ENCODE measurements at regions not wholly inside any gene's neighbourhood (a gene's known extent, or its start where the extent isn't known, plus 50 kb on each side); places are given as distances from the start of the nearest gene placed in this dataset.

- Histone ChIP-seq H3K27ac (no peak overlapping the region), H3K4me3 (no peak overlapping the region), H3K36me3 (no peaks in the 10 kb centered on the region), H3K27me3 (no peaks in the 10 kb centered on the region), H3K9me3 (no peaks in the 10 kb centered on the region), H3K4me1 (no peaks in the 10 kb centered on the region)
- 92 to 94% methylated on average over 2 of the region's 2 CpGs for WGBS, 2 donors (ENCODE audit: low coverage in 1 of 2)
- no peak for ATAC-seq
- TF ChIP-seq, protein P1, sequence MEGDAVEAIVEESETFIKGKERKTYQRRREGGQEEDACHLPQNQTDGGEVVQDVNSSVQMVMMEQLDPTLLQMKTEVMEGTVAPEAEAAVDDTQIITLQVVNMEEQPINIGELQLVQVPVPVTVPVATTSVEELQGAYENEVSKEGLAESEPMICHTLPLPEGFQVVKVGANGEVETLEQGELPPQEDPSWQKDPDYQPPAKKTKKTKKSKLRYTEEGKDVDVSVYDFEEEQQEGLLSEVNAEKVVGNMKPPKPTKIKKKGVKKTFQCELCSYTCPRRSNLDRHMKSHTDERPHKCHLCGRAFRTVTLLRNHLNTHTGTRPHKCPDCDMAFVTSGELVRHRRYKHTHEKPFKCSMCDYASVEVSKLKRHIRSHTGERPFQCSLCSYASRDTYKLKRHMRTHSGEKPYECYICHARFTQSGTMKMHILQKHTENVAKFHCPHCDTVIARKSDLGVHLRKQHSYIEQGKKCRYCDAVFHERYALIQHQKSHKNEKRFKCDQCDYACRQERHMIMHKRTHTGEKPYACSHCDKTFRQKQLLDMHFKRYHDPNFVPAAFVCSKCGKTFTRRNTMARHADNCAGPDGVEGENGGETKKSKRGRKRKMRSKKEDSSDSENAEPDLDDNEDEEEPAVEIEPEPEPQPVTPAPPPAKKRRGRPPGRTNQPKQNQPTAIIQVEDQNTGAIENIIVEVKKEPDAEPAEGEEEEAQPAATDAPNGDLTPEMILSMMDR (IDR thresholded peaks at IDR 0.05): no peak
- no peak for TF ChIP-seq POLR2AphosphoS5 (IDR thresholded peaks at IDR 0.05)
- TF ChIP-seq POLR2A (IDR thresholded peaks at IDR 0.05): no peak
- TF ChIP-seq EP300 (IDR thresholded peaks at IDR 0.05): no peak
These were observed 134.1 kb upstream of the OTX2 start for GRCh38 chr14:56944397-56944796.

- Histone ChIP-seq H3K4me3 (no peak overlapping the region), H3K36me3 (no peaks in the 10 kb centered on the region), H3K27ac (no peak overlapping the region), H3K9me3 (no peaks in the 10 kb centered on the region), H3K4me1 (no peaks in the 10 kb centered on the region), H3K27me3 (no peaks in the 10 kb centered on the region)
- ATAC-seq: no peak
- TF ChIP-seq POLR2AphosphoS5 (IDR thresholded peaks at IDR 0.05) (no peak), POLR2A (IDR thresholded peaks at IDR 0.05) (no peak), EP300 (IDR thresholded peaks at IDR 0.05) (no peak)
- TF ChIP-seq, protein P1 (IDR thresholded peaks at IDR 0.05): no peak
These were observed 123.2 kb upstream of the OTX2 start for GRCh38 chr14:56933446-56933845.

- H3K27ac ChIP-seq: no peak overlapping the region
- TF ChIP-seq POLR2A (IDR thresholded peaks at IDR 0.05) (no peak), EP300 (IDR thresholded peaks at IDR 0.05) (no peak), POLR2AphosphoS5 (IDR thresholded peaks at IDR 0.05) (no peak)
- TF ChIP-seq, protein P1 (IDR thresholded peaks at IDR 0.05): no peak
These were observed 108.7 kb upstream of the OTX2 start for GRCh38 chr14:56918849-56919574.

DNA sequence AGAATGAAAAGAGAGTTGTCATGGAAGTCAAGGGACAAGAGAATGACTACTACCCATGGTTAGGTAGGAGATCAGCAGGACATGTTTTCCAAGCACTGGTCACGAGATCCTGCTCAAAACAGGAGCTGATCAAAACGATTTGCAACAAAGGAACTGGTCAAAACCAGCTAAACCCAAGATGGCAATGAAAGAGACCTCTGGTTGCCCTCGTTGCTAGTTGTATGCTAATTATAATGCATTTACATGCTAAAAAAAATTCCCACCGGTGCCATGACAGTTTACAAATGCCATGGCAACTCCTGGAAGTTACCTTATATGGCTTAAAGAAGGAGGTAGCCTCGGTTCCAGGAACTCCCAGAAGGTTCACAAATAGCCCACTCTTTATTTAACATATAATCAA is 95.0 kb upstream of the OTX2 start:
- Histone ChIP-seq H3K27me3 (peaks cover 6% of the 10 kb centered on the region), H3K4me3 (no peak overlapping the region), H3K36me3 (no peaks in the 10 kb centered on the region), H3K27ac (no peak overlapping the region), H3K9me3 (no peaks in the 10 kb centered on the region), H3K4me1 (no peaks in the 10 kb centered on the region)
- 23 to 43% methylated on average over 5 of the region's 5 CpGs for WGBS, 2 donors (ENCODE audit: low coverage in 1 of 2)
- TF ChIP-seq POLR2A (IDR thresholded peaks at IDR 0.05): no peak
- TF ChIP-seq EP300 (IDR thresholded peaks at IDR 0.05): no peak
- TF ChIP-seq POLR2AphosphoS5 (IDR thresholded peaks at IDR 0.05): no peak
- TF ChIP-seq, protein P1 (IDR thresholded peaks at IDR 0.05): no peak
- no peak for ATAC-seq

More at GRCh38 chr14:56918849-56919574, 108.7 kb upstream of the OTX2 start:
- H3K9me3 ChIP-seq: peaks cover 0 to 8% (median 0%) of the 10 kb centered on the region in 3 donors
- H3K4me1 ChIP-seq: no peaks in the 10 kb centered on the region
- no peaks in the 10 kb centered on the region for H3K36me3 ChIP-seq
- 23 to 32% methylated on average over 3 of the region's 3 CpGs for WGBS, 2 donors (ENCODE audit: low coverage in 1 of 2)
- ATAC-seq: no peak
- H3K4me3 ChIP-seq: no peak overlapping the region
- no peaks in the 10 kb centered on the region for H3K27me3 ChIP-seq

- WGBS, 2 donors (ENCODE audit: low coverage in 1 of 2): 43 to 44% methylated on average over 6 of the region's 6 CpGs
- TF ChIP-seq, protein P1 (IDR thresholded peaks at IDR 0.05): no peak
- TF ChIP-seq POLR2AphosphoS5 (IDR thresholded peaks at IDR 0.05): no peak
- TF ChIP-seq POLR2A (IDR thresholded peaks at IDR 0.05): no peak
- no peak for TF ChIP-seq EP300 (IDR thresholded peaks at IDR 0.05)
- no peaks in the 10 kb centered on the region for H3K9me3 ChIP-seq
- no peak overlapping the region for H3K4me3 ChIP-seq
- no peak overlapping the region for H3K27ac ChIP-seq
- no peak for ATAC-seq
- H3K4me1 ChIP-seq: no peaks in the 10 kb centered on the region
- peaks cover 6% of the 10 kb centered on the region for H3K27me3 ChIP-seq
- H3K36me3 ChIP-seq: no peaks in the 10 kb centered on the region
These were observed 93.2 kb upstream of the OTX2 start for GRCh38 chr14:56903304-56903969.

Data from gastroesophageal sphincter (tissue), 4 donors.